ENCODE measurements at regions not wholly inside any gene's neighbourhood (a gene's known extent, or its start where the extent isn't known, plus 50 kb on each side); places are given as distances from the start of the nearest gene placed in this dataset.
"Not testable (repeated sequence)": the region's sequence is repeated elsewhere in the genome, so short reads cannot be mapped to it uniquely, and the experiment has no call there.

GRCh38 chr13:109274188-109274821 lies 512.1 kb downstream of the IRS2 start:
- no peak for DNase-seq (ENCODE audit: low read depth in 2 of 2)

DNA sequence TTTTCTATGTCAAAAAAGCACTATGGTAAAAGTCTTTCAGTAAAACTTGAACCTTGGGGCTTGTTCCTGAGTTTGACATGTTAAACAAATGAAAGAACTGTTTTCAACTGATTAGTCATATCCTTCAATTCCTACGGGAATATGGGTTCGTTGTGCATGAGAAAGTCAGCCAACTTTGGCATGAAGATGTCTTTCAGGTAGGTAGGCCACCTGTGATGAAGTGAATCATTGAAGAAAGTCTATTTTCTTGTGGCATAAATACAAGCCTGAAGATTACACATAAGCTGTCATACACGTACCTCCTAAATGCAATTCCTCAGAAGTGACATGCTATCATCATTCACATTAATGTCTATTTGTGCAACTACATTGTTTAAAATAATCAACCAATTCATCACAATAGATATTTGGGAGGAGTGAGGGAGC lies 513.0 kb downstream of the IRS2 start:
- no peak for DNase-seq (ENCODE audit: low read depth in 2 of 2)

GRCh38 chr13:109272595-109273325 lies 513.6 kb downstream of the IRS2 start:
- DNase-seq (ENCODE audit: low read depth in 2 of 2) = no peak

GRCh38 chr13:109271555-109272541 lies 514.5 kb downstream of the IRS2 start:
- no peak for DNase-seq (ENCODE audit: low read depth in 2 of 2)

- no peak for DNase-seq (ENCODE audit: low read depth in 2 of 2)
Observed at GRCh38 chr13:109271061-109271460, 515.3 kb downstream of the IRS2 start.

DNA sequence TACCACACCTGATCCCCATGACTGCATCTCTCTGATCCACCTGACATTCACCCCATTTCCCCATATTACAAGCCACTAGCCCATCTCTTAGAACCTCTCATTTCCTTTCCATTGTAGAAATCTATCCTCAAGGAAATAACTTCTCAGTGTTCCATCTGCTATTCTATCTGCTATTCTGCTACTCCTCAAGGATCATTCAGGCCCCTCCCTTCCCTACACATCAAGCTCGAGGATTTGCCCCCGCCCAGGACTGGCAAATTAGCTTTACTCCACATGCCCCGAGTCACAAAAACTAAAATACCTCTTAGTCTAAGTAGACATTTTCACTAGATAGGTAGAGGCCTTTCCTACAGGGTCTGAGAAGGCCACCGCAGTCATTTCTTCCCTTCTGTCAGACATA lies 517.0 kb downstream of the IRS2 start:
- not testable (repeated sequence) for DNase-seq (ENCODE audit: low read depth in 2 of 2)

GRCh38 chr13:109268492-109268891 lies 517.9 kb downstream of the IRS2 start:
- not testable (repeated sequence) for DNase-seq (ENCODE audit: low read depth in 2 of 2)

- DNase-seq (ENCODE audit: low read depth in 2 of 2) = not testable (repeated sequence)
Observed at GRCh38 chr13:109267400-109267799, 519.0 kb downstream of the IRS2 start.

DNA sequence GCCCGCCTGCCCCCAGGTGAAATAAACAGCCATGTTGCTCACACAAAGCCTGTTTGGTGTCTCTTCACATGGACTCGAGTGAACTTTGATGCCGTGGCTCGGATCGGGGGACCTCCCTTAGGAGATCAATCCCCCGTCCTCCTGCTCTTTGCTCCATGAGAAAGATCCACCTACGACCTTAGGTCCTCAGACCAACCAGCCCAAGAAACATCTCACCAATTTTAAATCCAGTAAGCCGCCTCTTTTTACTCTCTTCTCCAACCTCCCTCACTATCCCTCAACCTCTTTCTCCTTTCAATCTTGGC lies 521.0 kb downstream of the IRS2 start:
- DNase-seq (ENCODE audit: low read depth in 2 of 2) = not testable (repeated sequence)

- not testable (repeated sequence) for DNase-seq (ENCODE audit: low read depth in 2 of 2)
Observed at GRCh38 chr13:109264603-109265437, 521.6 kb downstream of the IRS2 start.

DNA sequence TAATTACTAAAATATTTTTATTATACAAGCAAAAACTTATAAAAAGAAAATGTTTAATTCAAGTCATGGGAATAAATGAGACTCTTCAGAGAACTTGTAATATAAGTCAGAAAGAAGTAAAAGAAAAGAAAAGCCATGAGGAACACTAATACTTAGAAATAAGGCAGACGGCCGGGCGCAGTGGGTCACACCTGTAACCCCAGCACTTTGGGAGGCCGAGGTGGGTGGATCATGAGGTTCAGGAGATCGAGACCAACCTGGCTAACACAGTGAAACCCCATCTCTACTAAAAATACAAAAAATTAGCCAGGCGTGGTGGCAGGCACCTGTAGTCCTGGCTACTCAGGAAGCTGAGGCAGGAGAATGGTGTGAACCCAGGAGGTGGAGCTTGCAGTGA lies 528.6 kb downstream of the IRS2 start:
- DNase-seq (ENCODE audit: low read depth in 2 of 2) = not testable (repeated sequence)
